SK-N-SH (cell line): ENCODE measurements at regions not wholly inside any gene's neighbourhood (a gene's known extent, or its start where the extent isn't known, plus 50 kb on each side); places are given as distances from the start of the nearest gene placed in this dataset.

Source experiments
- CTCF ChIA-PET: fragments of 300-600, 350-600 bp; formaldehyde crosslinking; extraction: SDS; loops from one replicate; lab custom pipeline; 2021; lab: Yijun Ruan, JAX
- POLR2A ChIA-PET: fragments of 350-600 bp; sonication (Branson Sonifier 250); formaldehyde crosslinking; extraction: SDS; loops from one replicate; lab custom pipeline; 2020; ENCODE audit warnings: antibody characterized with exemption, inconsistent platforms; lab: Yijun Ruan, JAX
- DNase-seq: peaks from one replicate; pipeline ENCODE4 v3.0.0; 2012
- H2AFZ ChIP-seq: fragments of 200-600 bp; sonication (generic); 2 replicates; pipeline ENCODE4 v1.8.1; 2016; ENCODE audit warnings: antibody characterized with exemption, mild to moderate bottlenecking, low read depth
- H3F3A ChIP-seq: fragments of 200-600 bp; sonication (generic); replicated peaks from 2 replicates; pipeline ENCODE3; 2016; ENCODE audit warnings: antibody characterized with exemption, mild to moderate bottlenecking; ENCODE audit not compliant: insufficient read depth
- H3K27ac ChIP-seq, 2 experiments: fragments of 200-500 bp in 1 of 2; fragments of 200-600 bp in 1 of 2; sonication (Bioruptor generic) in 1 of 2; sonication (generic), shearing (Covaris generic) in 1 of 2; 2 replicates each; pipeline versions ENCODE4 v1.5.1 to v1.6.1; 2014 to 2016; ENCODE audit warnings: low read depth in 2 of 2, inconsistent platforms in 1 of 2, low read length in 1 of 2, mild to moderate bottlenecking in 1 of 2, mixed read lengths in 1 of 2
- H3K27me3 ChIP-seq: fragments of 200-600 bp; sonication (generic), shearing (Covaris generic); 2 replicates; pipeline ENCODE4 v1.6.1; 2016; ENCODE audit warnings: mixed run types; ENCODE audit not compliant: insufficient read depth
- H3K36me3 ChIP-seq, 2 experiments: fragments of 200-500 bp in 1 of 2; fragments of 200-600 bp in 1 of 2; sonication (Bioruptor generic) in 1 of 2; sonication (generic) in 1 of 2; replicated peaks in 1 of 2; 2 replicates each; pipeline versions ENCODE3 to v1.5.1; 2014 to 2016; ENCODE audit warnings: low read length in 1 of 2, mild to moderate bottlenecking in 1 of 2; ENCODE audit not compliant: insufficient read depth in 2 of 2, control insufficient read depth in 1 of 2
- H3K4me1 ChIP-seq, 2 experiments: fragments of 200-500 bp in 1 of 2; fragments of 200-600 bp in 1 of 2; sonication (Bioruptor generic) in 1 of 2; sonication (generic), shearing (Covaris generic) in 1 of 2; 2 replicates each; pipeline versions ENCODE4 v1.5.1 to v1.6.1; 2014 to 2016; ENCODE audit warnings: low read depth in 1 of 2, low read length in 1 of 2, mixed run types in 1 of 2; ENCODE audit not compliant: insufficient read depth in 2 of 2, control insufficient read depth in 1 of 2
- H3K4me2 ChIP-seq: fragments of 200-600 bp; sonication (generic), shearing (Covaris generic); 2 replicates; pipeline ENCODE4 v1.6.1; 2017; ENCODE audit warnings: mixed run types
- H3K4me3 ChIP-seq, 2 experiments: fragments of 200-500 bp in 1 of 2; fragments of 200-600 bp in 1 of 2; sonication (Bioruptor generic) in 1 of 2; sonication (generic), shearing (Covaris generic) in 1 of 2; 2 replicates each; pipeline versions ENCODE4 v1.5.1 to v1.8.1; 2014 to 2016; ENCODE audit warnings: low read depth in 2 of 2, inconsistent platforms in 1 of 2, low read length in 1 of 2, mild to moderate bottlenecking in 1 of 2, mixed read lengths in 1 of 2, moderate library complexity in 1 of 2
- H3K79me2 ChIP-seq: fragments of 200-600 bp; sonication (generic); 2 replicates; pipeline ENCODE4 v1.8.1; 2017; ENCODE audit warnings: mild to moderate bottlenecking; ENCODE audit not compliant: insufficient read depth
- H3K9ac ChIP-seq: fragments of 200-600 bp; sonication (generic); 2 replicates; pipeline ENCODE4 v1.6.1; 2017; ENCODE audit warnings: mixed run types
- H3K9me2 ChIP-seq: fragments of 200-600 bp; sonication (generic); 2 replicates; pipeline ENCODE4 v1.6.1; 2017; ENCODE audit warnings: mixed run types
- H3K9me3 ChIP-seq: fragments of 200-600 bp; sonication (generic); 2 replicates; pipeline ENCODE4 v1.6.1; 2017; ENCODE audit warnings: mixed run types, mild to moderate bottlenecking, moderate library complexity
- H4K20me1 ChIP-seq: fragments of 200-600 bp; sonication (generic); 2 replicates; pipeline ENCODE4 v1.6.1; 2017; ENCODE audit warnings: mild to moderate bottlenecking, mixed run types; ENCODE audit not compliant: insufficient read depth
- CHD2 ChIP-seq: fragments of 150-350 bp; IDR thresholded peaks from 2 replicates; pipeline ENCODE4 v1.6.1; 2018; ENCODE audit warnings: low read length; ENCODE audit not compliant: partially characterized antibody
- ELF1 ChIP-seq: IDR thresholded peaks from 2 replicates; pipeline ENCODE4 v1.4.0; 2012
- EP300 ChIP-seq, 2 experiments: IDR thresholded peaks; 2 replicates each; pipeline versions ENCODE4 v1.4.0 to v1.6.1; 2012; ENCODE audit warnings: borderline replicate concordance in 1 of 2, low read depth in 1 of 2, low read length in 1 of 2
- FOSL2 ChIP-seq: IDR thresholded peaks from 2 replicates; pipeline ENCODE4 v1.4.0; 2012; ENCODE audit warnings: low read depth, mild to moderate bottlenecking, moderate library complexity, borderline replicate concordance
- FOXM1 ChIP-seq: IDR thresholded peaks from 2 replicates; pipeline ENCODE4 v1.4.0; 2012; ENCODE audit warnings: low read depth, mild to moderate bottlenecking
- GABPA ChIP-seq: IDR thresholded peaks from 2 replicates; pipeline ENCODE4 v1.4.0; 2012; ENCODE audit warnings: low read depth, mild to moderate bottlenecking
- GATA2 ChIP-seq: sonication (generic); formaldehyde crosslinking; IDR thresholded peaks from 2 replicates; pipeline ENCODE4 v1.5.0; 2020; ENCODE audit warnings: mild to moderate bottlenecking, missing genetic modification reagents
- JUND ChIP-seq: IDR thresholded peaks from 2 replicates; pipeline ENCODE4 v1.4.0; 2012
- MEF2A ChIP-seq: IDR thresholded peaks from 2 replicates; pipeline ENCODE4 v1.4.0; 2012; ENCODE audit warnings: low read depth, borderline replicate concordance
- NFIC ChIP-seq: IDR thresholded peaks from 2 replicates; pipeline ENCODE4 v1.4.0; 2012; ENCODE audit warnings: borderline replicate concordance
- NRF1 ChIP-seq: IDR thresholded peaks from 2 replicates; pipeline ENCODE4 v1.6.1; 2012; ENCODE audit warnings: low read depth, mild to moderate bottlenecking, low read length
- POLR2AphosphoS5 ChIP-seq: IDR thresholded peaks from 2 replicates; pipeline ENCODE4 v1.6.1; 2012; ENCODE audit warnings: low read depth, low read length
- RAD21 ChIP-seq: IDR thresholded peaks from 2 replicates; pipeline ENCODE4 v1.6.1; 2012; ENCODE audit warnings: mild to moderate bottlenecking, low read length
- RFX5 ChIP-seq: IDR thresholded peaks from 2 replicates; pipeline ENCODE4 v1.6.1; 2012; ENCODE audit warnings: mild to moderate bottlenecking, improper control_type of control experiment, low read length
- SIN3A ChIP-seq: IDR thresholded peaks from 2 replicates; pipeline ENCODE4 v1.6.1; 2012; ENCODE audit warnings: low read depth, mild to moderate bottlenecking, low read length, moderate library complexity, borderline replicate concordance
- SMC3 ChIP-seq: IDR thresholded peaks from 2 replicates; pipeline ENCODE4 v1.6.1; 2012; ENCODE audit warnings: low read depth, low read length, improper control_type of control experiment
- TAF1 ChIP-seq: IDR thresholded peaks from 2 replicates; pipeline ENCODE4 v1.6.1; 2012; ENCODE audit warnings: low read depth, mild to moderate bottlenecking, low read length, moderate library complexity, borderline replicate concordance
- TEAD4 ChIP-seq: IDR thresholded peaks from 2 replicates; pipeline ENCODE4 v1.4.0; 2012; ENCODE audit warnings: mild to moderate bottlenecking, borderline replicate concordance; ENCODE audit not compliant: insufficient read depth
- YY1 ChIP-seq: IDR thresholded peaks from 2 replicates; pipeline ENCODE4 v1.4.0; 2012; ENCODE audit warnings: low read depth, mild to moderate bottlenecking
- WGBS: methylation state at CpG from one replicate; pipeline ENCODE4 v1.1.6; 2017; ENCODE audit warnings: low lambda C conversion rate; 5-methylcytosine and 5-hydroxymethylcytosine counted together
- TF ChIP-seq, protein P1 (sequence below): IDR thresholded peaks from 2 replicates; pipeline ENCODE4 v1.4.0; 2012; ENCODE audit warnings: low read depth
- TF ChIP-seq, protein P2 (sequence below): IDR thresholded peaks from 2 replicates; pipeline ENCODE4; 2012
- TF ChIP-seq, protein P3 (sequence below): fragments of 150-350 bp; IDR thresholded peaks from 2 replicates; pipeline ENCODE4 v1.6.1; 2016; ENCODE audit warnings: mild to moderate bottlenecking, low read depth, low read length
- TF ChIP-seq, protein P4 (sequence below): IDR thresholded peaks from 2 replicates; pipeline ENCODE4 v1.4.0; 2012; ENCODE audit warnings: low read depth, borderline replicate concordance

DNA sequence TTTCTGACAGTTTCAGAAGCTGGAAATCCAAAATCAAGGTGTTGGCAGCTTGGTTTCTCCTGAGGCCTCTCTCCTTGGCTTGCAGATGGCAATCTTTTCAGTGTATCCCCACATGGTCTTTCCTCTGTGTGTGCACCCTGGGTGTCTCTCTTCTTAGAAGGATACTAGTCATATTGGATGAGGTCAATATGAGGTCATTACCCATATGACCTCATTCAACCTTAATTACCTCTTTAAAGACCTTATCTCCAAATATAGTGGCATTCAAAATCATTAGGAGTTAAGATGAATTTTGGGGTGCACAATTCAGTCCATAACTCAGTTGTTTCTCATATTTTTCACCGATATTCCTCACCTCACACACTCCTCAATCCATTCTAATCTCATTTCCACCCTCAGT, 92.4 kb upstream of the TGM3 start:
- no peaks in the 10 kb centered on the region for H3K79me2 ChIP-seq
- 44% methylated on average over 1 of the region's 1 CpG for WGBS
- no peaks in the 10 kb centered on the region for H3K9me3 ChIP-seq
- H3K9me2 ChIP-seq, result no peaks in the 10 kb centered on the region
- DNase-seq, result no peak
- no peak overlapping the region for H2AFZ ChIP-seq
- TF ChIP-seq SIN3A (no peak), POLR2AphosphoS5 (no peak), YY1 (no peak), JUND (no peak), EP300 (IDR thresholded peaks at IDR 0.05; ENCODE audit: borderline replicate concordance in 1 of 2, low read depth in 1 of 2, low read length in 1 of 2) (no peak), SMC3 (no peak), TEAD4 (no peak), FOSL2 (no peak), RAD21 (no peak), RFX5 (no peak), TAF1 (no peak), NFIC (no peak), MEF2A (no peak), GATA2 (CRISPR knock-in tag) (no peak)
- TF ChIP-seq, protein P1, sequence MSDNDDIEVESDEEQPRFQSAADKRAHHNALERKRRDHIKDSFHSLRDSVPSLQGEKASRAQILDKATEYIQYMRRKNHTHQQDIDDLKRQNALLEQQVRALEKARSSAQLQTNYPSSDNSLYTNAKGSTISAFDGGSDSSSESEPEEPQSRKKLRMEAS, result no peak
- TF ChIP-seq, protein P2, sequence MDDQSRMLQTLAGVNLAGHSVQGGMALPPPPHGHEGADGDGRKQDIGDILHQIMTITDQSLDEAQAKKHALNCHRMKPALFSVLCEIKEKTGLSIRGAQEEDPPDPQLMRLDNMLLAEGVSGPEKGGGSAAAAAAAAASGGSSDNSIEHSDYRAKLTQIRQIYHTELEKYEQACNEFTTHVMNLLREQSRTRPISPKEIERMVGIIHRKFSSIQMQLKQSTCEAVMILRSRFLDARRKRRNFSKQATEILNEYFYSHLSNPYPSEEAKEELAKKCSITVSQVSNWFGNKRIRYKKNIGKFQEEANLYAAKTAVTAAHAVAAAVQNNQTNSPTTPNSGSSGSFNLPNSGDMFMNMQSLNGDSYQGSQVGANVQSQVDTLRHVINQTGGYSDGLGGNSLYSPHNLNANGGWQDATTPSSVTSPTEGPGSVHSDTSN, result no peak
- TF ChIP-seq, protein P3, sequence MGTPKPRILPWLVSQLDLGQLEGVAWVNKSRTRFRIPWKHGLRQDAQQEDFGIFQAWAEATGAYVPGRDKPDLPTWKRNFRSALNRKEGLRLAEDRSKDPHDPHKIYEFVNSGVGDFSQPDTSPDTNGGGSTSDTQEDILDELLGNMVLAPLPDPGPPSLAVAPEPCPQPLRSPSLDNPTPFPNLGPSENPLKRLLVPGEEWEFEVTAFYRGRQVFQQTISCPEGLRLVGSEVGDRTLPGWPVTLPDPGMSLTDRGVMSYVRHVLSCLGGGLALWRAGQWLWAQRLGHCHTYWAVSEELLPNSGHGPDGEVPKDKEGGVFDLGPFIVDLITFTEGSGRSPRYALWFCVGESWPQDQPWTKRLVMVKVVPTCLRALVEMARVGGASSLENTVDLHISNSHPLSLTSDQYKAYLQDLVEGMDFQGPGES, result no peak
- ChIA-PET POLR2A (no interaction called here), CTCF (interaction anchor here (1.5 kb wide), 1 partner anchor 249 kb away, joined by 3 read pairs; no protein-coding TSS in a partner anchor)
- no peak overlapping the region for H3K4me3 ChIP-seq
- no peak overlapping the region for H3K4me2 ChIP-seq
- no peaks in the 10 kb centered on the region for H3F3A ChIP-seq
- H3K9ac ChIP-seq, result no peak overlapping the region
- H3K4me1 ChIP-seq, result peaks cover 0 to 10% of the 10 kb centered on the region in 2 experiments; a peak in 2 of 4 replicates
- no peaks in the 10 kb centered on the region for H4K20me1 ChIP-seq
- no peak overlapping the region for H3K27ac ChIP-seq
- H3K36me3 ChIP-seq, result no peaks in the 10 kb centered on the region
- H3K27me3 ChIP-seq, result peaks cover 6% of the 10 kb centered on the region; the same call in 1 of the 2 replicates

DNA sequence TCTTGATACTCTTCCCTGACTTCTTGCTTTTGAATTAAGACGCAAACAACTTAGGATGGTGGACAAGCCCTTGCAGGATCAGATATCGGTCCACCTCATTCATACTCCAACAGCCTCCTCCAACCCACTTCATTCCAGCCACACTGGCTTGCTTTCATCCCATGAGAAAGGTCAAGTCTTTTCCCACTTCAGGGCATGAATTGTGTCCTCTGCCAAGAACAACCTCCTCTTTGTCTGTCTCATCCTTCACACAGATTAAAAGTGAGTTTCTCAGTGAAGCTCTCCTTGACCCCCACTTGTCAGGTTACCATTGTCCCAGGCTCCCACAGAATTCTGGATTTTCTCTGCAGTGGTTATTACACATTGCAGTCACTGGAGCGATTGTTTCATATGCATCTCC, 91.8 kb upstream of the TGM3 start:
- CTCF ChIA-PET, result interaction anchor here (0.9 kb wide), 1 partner anchor 247 kb away, joined by 3 read pairs; no protein-coding TSS in a partner anchor
- H3K4me2 ChIP-seq, result no peak overlapping the region
- H3K9me3 ChIP-seq, result no peaks in the 10 kb centered on the region
- WGBS, result 73% methylated on average over 3 of the region's 3 CpGs
- no peaks in the 10 kb centered on the region for H3K9me2 ChIP-seq
- H3K36me3 ChIP-seq, result no peaks in the 10 kb centered on the region
- peaks cover 0 to 10% of the 10 kb centered on the region in 2 experiments; a peak in 2 of 4 replicates for H3K4me1 ChIP-seq
- TF ChIP-seq SMC3 (no peak), RAD21 (no peak), CHD2 (no peak), NRF1 (no peak), JUND (no peak), ELF1 (no peak), YY1 (no peak), RFX5 (no peak), TAF1 (no peak), GABPA (no peak), TEAD4 (no peak), GATA2 (CRISPR knock-in tag) (no peak), FOXM1 (no peak)
- TF ChIP-seq, protein P4, sequence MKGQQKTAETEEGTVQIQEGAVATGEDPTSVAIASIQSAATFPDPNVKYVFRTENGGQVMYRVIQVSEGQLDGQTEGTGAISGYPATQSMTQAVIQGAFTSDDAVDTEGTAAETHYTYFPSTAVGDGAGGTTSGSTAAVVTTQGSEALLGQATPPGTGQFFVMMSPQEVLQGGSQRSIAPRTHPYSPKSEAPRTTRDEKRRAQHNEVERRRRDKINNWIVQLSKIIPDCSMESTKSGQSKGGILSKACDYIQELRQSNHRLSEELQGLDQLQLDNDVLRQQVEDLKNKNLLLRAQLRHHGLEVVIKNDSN, result no peak
- TF ChIP-seq, protein P3, result no peak
- TF ChIP-seq, protein P1, result no peak
- H3K4me3 ChIP-seq, result no peak overlapping the region
- no peaks in the 10 kb centered on the region for H3K79me2 ChIP-seq
- POLR2A ChIA-PET, result no interaction called here
- H3F3A ChIP-seq, result no peaks in the 10 kb centered on the region
- peaks cover 6% of the 10 kb centered on the region; the same call in 1 of the 2 replicates for H3K27me3 ChIP-seq
- H3K9ac ChIP-seq, result no peak overlapping the region
- no peak for DNase-seq
- no peak overlapping the region for H2AFZ ChIP-seq
- no peak overlapping the region for H3K27ac ChIP-seq
- no peaks in the 10 kb centered on the region for H4K20me1 ChIP-seq
